ENCODE measurements at regions not wholly inside any gene's neighbourhood (a gene's known extent, or its start where the extent isn't known, plus 50 kb on each side); places are given as distances from the start of the nearest gene placed in this dataset.
"Not testable (repeated sequence)": the region's sequence is repeated elsewhere in the genome, so short reads cannot be mapped to it uniquely, and the experiment has no call there.

- no peak overlapping the region for H3K27ac Mint-ChIP-seq
- H3K4me3 Mint-ChIP-seq, result no peak overlapping the region
- H3K9me3 Mint-ChIP-seq, result peaks cover 0 to 10% of the 10 kb centered on the region in 2 donors
- no peaks in the 10 kb centered on the region for H3K4me1 Mint-ChIP-seq (ENCODE audit: low read depth in 2 of 2)
- ATAC-seq (replicated peaks) (no peak), DNase-seq (no peak)
- no peaks in the 10 kb centered on the region for H3K27me3 Mint-ChIP-seq
- H3K36me3 Mint-ChIP-seq (ENCODE audit: insufficient read depth), result no peaks in the 10 kb centered on the region
These were observed 1334.0 kb upstream of the NRXN1 start for GRCh38 chr2:52365946-52366345.

- H3K9me3 Mint-ChIP-seq, result peaks cover 0 to 11% of the 10 kb centered on the region in 2 donors
- DNase-seq, result no peak
- H3K27me3 Mint-ChIP-seq, result no peaks in the 10 kb centered on the region
- H3K4me3 Mint-ChIP-seq, result no peak overlapping the region
- no peak for ATAC-seq (replicated peaks)
- H3K27ac Mint-ChIP-seq, result no peak overlapping the region
- H3K4me1 Mint-ChIP-seq (ENCODE audit: low read depth in 2 of 2), result no peaks in the 10 kb centered on the region
- H3K36me3 Mint-ChIP-seq (ENCODE audit: insufficient read depth), result peaks cover 3% of the 10 kb centered on the region
These were observed 1324.6 kb upstream of the NRXN1 start for GRCh38 chr2:52356556-52356955.

GRCh38 chr2:52347292-52347691, 1315.4 kb upstream of the NRXN1 start:
- H3K27me3 Mint-ChIP-seq, result no peaks in the 10 kb centered on the region
- peaks cover 0 to 12% of the 10 kb centered on the region in 2 donors for H3K9me3 Mint-ChIP-seq
- no peak overlapping the region for H3K4me3 Mint-ChIP-seq
- no peak overlapping the region for H3K27ac Mint-ChIP-seq
- H3K36me3 Mint-ChIP-seq (ENCODE audit: insufficient read depth), result no peaks in the 10 kb centered on the region
- no peaks in the 10 kb centered on the region for H3K4me1 Mint-ChIP-seq (ENCODE audit: low read depth in 2 of 2)
- ATAC-seq (replicated peaks) (no peak), DNase-seq (no peak)

- DNase-seq (no peak), ATAC-seq (replicated peaks) (no peak)
- Mint-ChIP-seq H3K27ac (no peak overlapping the region), H3K9me3 (peaks cover 0 to 14% of the 10 kb centered on the region in 2 donors), H3K27me3 (no peaks in the 10 kb centered on the region), H3K36me3 (ENCODE audit: insufficient read depth) (no peaks in the 10 kb centered on the region), H3K4me3 (no peak overlapping the region), H3K4me1 (ENCODE audit: low read depth in 2 of 2) (no peaks in the 10 kb centered on the region)
These were observed 1313.7 kb upstream of the NRXN1 start for GRCh38 chr2:52345676-52346075.

- Mint-ChIP-seq H3K27ac (no peak overlapping the region), H3K4me1 (ENCODE audit: low read depth in 2 of 2) (no peaks in the 10 kb centered on the region), H3K36me3 (ENCODE audit: insufficient read depth) (no peaks in the 10 kb centered on the region), H3K27me3 (no peaks in the 10 kb centered on the region), H3K4me3 (no peak overlapping the region), H3K9me3 (peaks cover 0 to 14% of the 10 kb centered on the region in 2 donors)
- ATAC-seq (replicated peaks) (no peak), DNase-seq (no peak)
These were observed 1313.2 kb upstream of the NRXN1 start for GRCh38 chr2:52345082-52345481.

- H3K4me1 Mint-ChIP-seq (ENCODE audit: low read depth in 2 of 2), result no peaks in the 10 kb centered on the region
- DNase-seq (no peak), ATAC-seq (replicated peaks) (no peak)
- no peak overlapping the region for H3K4me3 Mint-ChIP-seq
- H3K9me3 Mint-ChIP-seq, result peaks cover 0 to 7% of the 10 kb centered on the region in 2 donors
- no peaks in the 10 kb centered on the region for H3K36me3 Mint-ChIP-seq (ENCODE audit: insufficient read depth)
- no peaks in the 10 kb centered on the region for H3K27me3 Mint-ChIP-seq
- H3K27ac Mint-ChIP-seq, result no peak overlapping the region
These were observed 1311.9 kb upstream of the NRXN1 start for GRCh38 chr2:52343706-52344266.

- ATAC-seq (replicated peaks) (no peak), DNase-seq (no peak)
- Mint-ChIP-seq H3K9me3 (peaks cover 0 to 6% of the 10 kb centered on the region in 2 donors), H3K27ac (no peak overlapping the region), H3K4me1 (ENCODE audit: low read depth in 2 of 2) (no peaks in the 10 kb centered on the region), H3K36me3 (ENCODE audit: insufficient read depth) (no peaks in the 10 kb centered on the region), H3K4me3 (no peak overlapping the region), H3K27me3 (no peaks in the 10 kb centered on the region)
These were observed 1311.1 kb upstream of the NRXN1 start for GRCh38 chr2:52343010-52343409.

- peaks cover 0 to 6% of the 10 kb centered on the region in 2 donors for H3K9me3 Mint-ChIP-seq
- DNase-seq (no peak), ATAC-seq (replicated peaks) (no peak)
- no peaks in the 10 kb centered on the region for H3K4me1 Mint-ChIP-seq (ENCODE audit: low read depth in 2 of 2)
- H3K36me3 Mint-ChIP-seq (ENCODE audit: insufficient read depth), result no peaks in the 10 kb centered on the region
- no peaks in the 10 kb centered on the region for H3K27me3 Mint-ChIP-seq
- no peak overlapping the region for H3K4me3 Mint-ChIP-seq
- no peak overlapping the region for H3K27ac Mint-ChIP-seq
These were observed 1310.5 kb upstream of the NRXN1 start for GRCh38 chr2:52342458-52342857.

GRCh38 chr2:52341732-52342131, 1309.8 kb upstream of the NRXN1 start:
- no peak overlapping the region for H3K27ac Mint-ChIP-seq
- no peak for ATAC-seq (replicated peaks)
- no peak overlapping the region for H3K4me3 Mint-ChIP-seq
- H3K27me3 Mint-ChIP-seq, result no peaks in the 10 kb centered on the region
- no peak for DNase-seq
- H3K4me1 Mint-ChIP-seq (ENCODE audit: low read depth in 2 of 2), result no peaks in the 10 kb centered on the region
- H3K36me3 Mint-ChIP-seq (ENCODE audit: insufficient read depth), result no peaks in the 10 kb centered on the region
- H3K9me3 Mint-ChIP-seq, result peaks cover 0 to 6% of the 10 kb centered on the region in 2 donors

GRCh38 chr2:52340171-52340570, 1308.2 kb upstream of the NRXN1 start:
- Mint-ChIP-seq H3K4me1 (ENCODE audit: low read depth in 2 of 2) (no peaks in the 10 kb centered on the region), H3K4me3 (no peak overlapping the region), H3K36me3 (ENCODE audit: insufficient read depth) (no peaks in the 10 kb centered on the region), H3K27ac (no peak overlapping the region), H3K9me3 (peaks cover 0 to 2% of the 10 kb centered on the region in 2 donors), H3K27me3 (no peaks in the 10 kb centered on the region)
- no peak for DNase-seq
- no peak for ATAC-seq (replicated peaks)

GRCh38 chr2:52337786-52338185, 1305.9 kb upstream of the NRXN1 start:
- ATAC-seq (replicated peaks); DNase-seq; H3K27me3 Mint-ChIP-seq; H3K4me3 Mint-ChIP-seq; H3K36me3 Mint-ChIP-seq (ENCODE audit: insufficient read depth); H3K4me1 Mint-ChIP-seq (ENCODE audit: low read depth in 2 of 2); H3K27ac Mint-ChIP-seq; H3K9me3 Mint-ChIP-seq: not testable (repeated sequence)

GRCh38 chr2:52336951-52337350, 1305.0 kb upstream of the NRXN1 start:
- DNase-seq, result no peak

GRCh38 chr2:52335727-52336126, 1303.8 kb upstream of the NRXN1 start:
- Mint-ChIP-seq H3K27ac (no peak overlapping the region), H3K4me3 (no peak overlapping the region), H3K27me3 (no peaks in the 10 kb centered on the region), H3K36me3 (ENCODE audit: insufficient read depth) (no peaks in the 10 kb centered on the region), H3K4me1 (ENCODE audit: low read depth in 2 of 2) (no peaks in the 10 kb centered on the region), H3K9me3 (peaks cover 0 to 1% of the 10 kb centered on the region in 2 donors)
- no peak for DNase-seq
- ATAC-seq (replicated peaks), result no peak

More at GRCh38 chr2:52336951-52337350, 1305.0 kb upstream of the NRXN1 start:
- Mint-ChIP-seq H3K27me3 (no peaks in the 10 kb centered on the region), H3K9me3 (peaks cover 0 to 3% of the 10 kb centered on the region in 2 donors), H3K4me1 (ENCODE audit: low read depth in 2 of 2) (no peaks in the 10 kb centered on the region), H3K27ac (no peak overlapping the region), H3K36me3 (ENCODE audit: insufficient read depth) (no peaks in the 10 kb centered on the region), H3K4me3 (no peak overlapping the region)
- no peak for ATAC-seq (replicated peaks)

- Mint-ChIP-seq H3K27me3 (no peaks in the 10 kb centered on the region), H3K27ac (no peak overlapping the region), H3K4me1 (ENCODE audit: low read depth in 2 of 2) (no peaks in the 10 kb centered on the region), H3K36me3 (ENCODE audit: insufficient read depth) (no peaks in the 10 kb centered on the region), H3K9me3 (peaks cover 0 to 1% of the 10 kb centered on the region in 2 donors), H3K4me3 (no peak overlapping the region)
- DNase-seq, result no peak
- no peak for ATAC-seq (replicated peaks)
These were observed 1302.3 kb upstream of the NRXN1 start for GRCh38 chr2:52334185-52334584.

- no peak for ATAC-seq (replicated peaks)
These were observed 1295.7 kb upstream of the NRXN1 start for GRCh38 chr2:52327641-52328040.

More at GRCh38 chr2:52327641-52328040, 1295.7 kb upstream of the NRXN1 start:
- DNase-seq, result no peak
- H3K27ac Mint-ChIP-seq, result no peak overlapping the region
- peaks cover 7 to 14% of the 10 kb centered on the region in 2 donors for H3K9me3 Mint-ChIP-seq
- H3K4me1 Mint-ChIP-seq (ENCODE audit: low read depth in 2 of 2), result no peaks in the 10 kb centered on the region
- H3K27me3 Mint-ChIP-seq, result no peaks in the 10 kb centered on the region
- H3K36me3 Mint-ChIP-seq (ENCODE audit: insufficient read depth), result no peaks in the 10 kb centered on the region
- H3K4me3 Mint-ChIP-seq, result no peak overlapping the region

Measured in effector memory CD8-positive, alpha-beta T cell (primary cell).